Adrenal gland (tissue), 5 donors: ENCODE measurements at regions not wholly inside any gene's neighbourhood (a gene's known extent, or its start where the extent isn't known, plus 50 kb on each side); places are given as distances from the start of the nearest gene placed in this dataset.
"Not testable (repeated sequence)": the region's sequence is repeated elsewhere in the genome, so short reads cannot be mapped to it uniquely, and the experiment has no call there.

Experiments used
- POLR2A ChIP-seq, 2 donors: fragments of 450-650 bp; IDR thresholded peaks; one replicate each; pipeline ENCODE4 v1.6.1; 2017; ENCODE audit warnings: antibody characterized with exemption in 2 of 2, mild to moderate bottlenecking in 2 of 2, moderate library complexity in 1 of 2
- TF ChIP-seq, protein P1 (sequence below), 6 experiments: fragments of 450-650 bp in 4 of 6; fragments of 200-600 bp in 2 of 6; sonication (generic) in 1 of 6; IDR thresholded peaks; 1 replicate in 5 of 6; 2 replicates in 1 of 6; pipeline versions ENCODE4 v1.5.1 to v1.8.0; 2016 to 2021; ENCODE audit warnings: antibody characterized with exemption in 6 of 6, mild to moderate bottlenecking in 2 of 6, moderate library complexity in 1 of 6
- donor health status: DM: no; HTN: no; CAD: no.

DNA sequence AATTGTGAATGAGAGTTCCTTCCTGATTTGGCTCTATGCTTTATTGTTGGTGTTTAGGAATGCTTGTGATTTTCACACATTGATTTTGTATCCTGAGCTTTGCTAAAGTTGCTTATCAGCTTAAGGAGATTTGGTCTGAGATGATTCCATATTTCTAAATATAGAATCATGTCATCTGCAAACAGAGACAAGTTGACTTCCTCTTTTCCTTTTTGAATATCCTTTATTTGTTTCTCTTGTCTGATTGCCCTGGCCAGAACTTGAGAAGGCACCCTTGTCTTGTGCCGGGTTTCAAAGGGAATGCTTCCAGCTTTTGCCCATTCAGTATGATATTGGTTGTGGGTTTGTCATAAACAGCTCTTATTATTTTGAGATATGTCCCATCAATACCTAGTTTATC is 260.6 kb downstream of the TDRD3 start:
- TF ChIP-seq, protein P1, sequence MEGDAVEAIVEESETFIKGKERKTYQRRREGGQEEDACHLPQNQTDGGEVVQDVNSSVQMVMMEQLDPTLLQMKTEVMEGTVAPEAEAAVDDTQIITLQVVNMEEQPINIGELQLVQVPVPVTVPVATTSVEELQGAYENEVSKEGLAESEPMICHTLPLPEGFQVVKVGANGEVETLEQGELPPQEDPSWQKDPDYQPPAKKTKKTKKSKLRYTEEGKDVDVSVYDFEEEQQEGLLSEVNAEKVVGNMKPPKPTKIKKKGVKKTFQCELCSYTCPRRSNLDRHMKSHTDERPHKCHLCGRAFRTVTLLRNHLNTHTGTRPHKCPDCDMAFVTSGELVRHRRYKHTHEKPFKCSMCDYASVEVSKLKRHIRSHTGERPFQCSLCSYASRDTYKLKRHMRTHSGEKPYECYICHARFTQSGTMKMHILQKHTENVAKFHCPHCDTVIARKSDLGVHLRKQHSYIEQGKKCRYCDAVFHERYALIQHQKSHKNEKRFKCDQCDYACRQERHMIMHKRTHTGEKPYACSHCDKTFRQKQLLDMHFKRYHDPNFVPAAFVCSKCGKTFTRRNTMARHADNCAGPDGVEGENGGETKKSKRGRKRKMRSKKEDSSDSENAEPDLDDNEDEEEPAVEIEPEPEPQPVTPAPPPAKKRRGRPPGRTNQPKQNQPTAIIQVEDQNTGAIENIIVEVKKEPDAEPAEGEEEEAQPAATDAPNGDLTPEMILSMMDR (IDR thresholded peaks at IDR 0.05), result not testable (repeated sequence)
- not testable (repeated sequence) for TF ChIP-seq POLR2A (IDR thresholded peaks at IDR 0.05)
